ENCODE measurements at regions not wholly inside any gene's neighbourhood (a gene's known extent, or its start where the extent isn't known, plus 50 kb on each side); places are given as distances from the start of the nearest gene placed in this dataset.
"Not testable (repeated sequence)": the region's sequence is repeated elsewhere in the genome, so short reads cannot be mapped to it uniquely, and the experiment has no call there.

- H3K27me3 Mint-ChIP-seq, H3K27ac Mint-ChIP-seq, H3K36me3 Mint-ChIP-seq, ATAC-seq, H3K4me3 Mint-ChIP-seq, H3K9me3 Mint-ChIP-seq, H3K4me1 Mint-ChIP-seq: not testable (repeated sequence)
Measured at GRCh38 chr9:105000529-105000928, 72.6 kb upstream of the ABCA1 start.

- no peak overlapping the region for H3K4me3 Mint-ChIP-seq
- ATAC-seq: no peak
- H3K4me1 Mint-ChIP-seq: peaks cover 9% of the 10 kb centered on the region
- H3K27me3 Mint-ChIP-seq: no peaks in the 10 kb centered on the region
- H3K9me3 Mint-ChIP-seq: no peaks in the 10 kb centered on the region
- H3K36me3 Mint-ChIP-seq: no peaks in the 10 kb centered on the region
- H3K27ac Mint-ChIP-seq: no peak overlapping the region
Measured at GRCh38 chr9:105004466-105005090, 76.6 kb upstream of the ABCA1 start.

- no peak overlapping the region for H3K4me3 Mint-ChIP-seq
- no peaks in the 10 kb centered on the region for H3K36me3 Mint-ChIP-seq
- no peaks in the 10 kb centered on the region for H3K27me3 Mint-ChIP-seq
Measured at GRCh38 chr9:105005186-105005585, 77.2 kb upstream of the ABCA1 start.

GRCh38 chr9:105006514-105006913, 78.6 kb upstream of the ABCA1 start:
- no peaks in the 10 kb centered on the region for H3K9me3 Mint-ChIP-seq
- H3K36me3 Mint-ChIP-seq: no peaks in the 10 kb centered on the region
- H3K4me3 Mint-ChIP-seq: no peak overlapping the region
- peaks cover 9% of the 10 kb centered on the region for H3K4me1 Mint-ChIP-seq
- no peak for ATAC-seq
- no peaks in the 10 kb centered on the region for H3K27me3 Mint-ChIP-seq
- H3K27ac Mint-ChIP-seq: no peak overlapping the region

More at GRCh38 chr9:105005186-105005585, 77.2 kb upstream of the ABCA1 start:
- Mint-ChIP-seq H3K27ac (no peak overlapping the region), H3K9me3 (no peaks in the 10 kb centered on the region), H3K4me1 (peaks cover 9% of the 10 kb centered on the region)
- no peak for ATAC-seq

- ATAC-seq: peak; percentile 58
- peaks cover 9% of the 10 kb centered on the region for H3K4me1 Mint-ChIP-seq
- H3K9me3 Mint-ChIP-seq: no peaks in the 10 kb centered on the region
- H3K4me3 Mint-ChIP-seq: no peak overlapping the region
- H3K27me3 Mint-ChIP-seq: no peaks in the 10 kb centered on the region
- H3K27ac Mint-ChIP-seq: no peak overlapping the region
- H3K36me3 Mint-ChIP-seq: no peaks in the 10 kb centered on the region
Measured at GRCh38 chr9:105007143-105007542, 79.2 kb upstream of the ABCA1 start.

- not testable (repeated sequence) for H3K9me3 Mint-ChIP-seq, H3K27ac Mint-ChIP-seq, H3K4me3 Mint-ChIP-seq, H3K36me3 Mint-ChIP-seq, H3K4me1 Mint-ChIP-seq, ATAC-seq
- H3K27me3 Mint-ChIP-seq: peaks cover 14% of the 10 kb centered on the region
Measured at GRCh38 chr9:105010089-105010488, 82.1 kb upstream of the ABCA1 start.

GRCh38 chr9:105021917-105022316, 94.0 kb upstream of the ABCA1 start:
- H3K4me3 Mint-ChIP-seq: no peak overlapping the region
- no peak for ATAC-seq

GRCh38 chr9:105022545-105022944, 94.6 kb upstream of the ABCA1 start:
- H3K4me3 Mint-ChIP-seq, H3K36me3 Mint-ChIP-seq, H3K4me1 Mint-ChIP-seq, H3K9me3 Mint-ChIP-seq, H3K27ac Mint-ChIP-seq, ATAC-seq: not testable (repeated sequence)
- peaks cover 20% of the 10 kb centered on the region for H3K27me3 Mint-ChIP-seq

More at GRCh38 chr9:105021917-105022316, 94.0 kb upstream of the ABCA1 start:
- Mint-ChIP-seq H3K9me3 (no peaks in the 10 kb centered on the region), H3K27me3 (peaks cover 20% of the 10 kb centered on the region), H3K27ac (no peak overlapping the region), H3K36me3 (no peaks in the 10 kb centered on the region), H3K4me1 (no peaks in the 10 kb centered on the region)

- no peaks in the 10 kb centered on the region for H3K9me3 Mint-ChIP-seq
- no peaks in the 10 kb centered on the region for H3K36me3 Mint-ChIP-seq
- H3K27ac Mint-ChIP-seq: no peak overlapping the region
- peaks cover 20% of the 10 kb centered on the region for H3K27me3 Mint-ChIP-seq
- no peaks in the 10 kb centered on the region for H3K4me1 Mint-ChIP-seq
- no peak overlapping the region for H3K4me3 Mint-ChIP-seq
- no peak for ATAC-seq
Measured at GRCh38 chr9:105023788-105024187, 95.8 kb upstream of the ABCA1 start.

- Mint-ChIP-seq H3K9me3 (no peaks in the 10 kb centered on the region), H3K4me3 (no peak overlapping the region), H3K27me3 (peaks cover 17% of the 10 kb centered on the region), H3K27ac (no peak overlapping the region), H3K36me3 (no peaks in the 10 kb centered on the region), H3K4me1 (no peaks in the 10 kb centered on the region)
- ATAC-seq: no peak
Measured at GRCh38 chr9:105024529-105024928, 96.6 kb upstream of the ABCA1 start.

- no peaks in the 10 kb centered on the region for H3K9me3 Mint-ChIP-seq
- no peak for ATAC-seq
- no peaks in the 10 kb centered on the region for H3K36me3 Mint-ChIP-seq
- peaks cover 1% of the 10 kb centered on the region for H3K27me3 Mint-ChIP-seq
- no peaks in the 10 kb centered on the region for H3K4me1 Mint-ChIP-seq
- H3K27ac Mint-ChIP-seq: no peak overlapping the region
- no peak overlapping the region for H3K4me3 Mint-ChIP-seq
Measured at GRCh38 chr9:105026451-105026850, 98.5 kb upstream of the ABCA1 start.

- H3K36me3 Mint-ChIP-seq: no peaks in the 10 kb centered on the region
- no peaks in the 10 kb centered on the region for H3K4me1 Mint-ChIP-seq
- H3K27me3 Mint-ChIP-seq: no peaks in the 10 kb centered on the region
- no peak for ATAC-seq
- no peaks in the 10 kb centered on the region for H3K9me3 Mint-ChIP-seq
- H3K4me3 Mint-ChIP-seq: no peak overlapping the region
- no peak overlapping the region for H3K27ac Mint-ChIP-seq
Measured at GRCh38 chr9:105027084-105027483, 99.1 kb upstream of the ABCA1 start.

GRCh38 chr9:105030285-105030684, 102.3 kb upstream of the ABCA1 start:
- no peaks in the 10 kb centered on the region for H3K36me3 Mint-ChIP-seq
- ATAC-seq: no peak
- no peaks in the 10 kb centered on the region for H3K9me3 Mint-ChIP-seq
- H3K27ac Mint-ChIP-seq: no peak overlapping the region
- no peak overlapping the region for H3K4me3 Mint-ChIP-seq
- no peaks in the 10 kb centered on the region for H3K27me3 Mint-ChIP-seq
- no peaks in the 10 kb centered on the region for H3K4me1 Mint-ChIP-seq

- Mint-ChIP-seq H3K27ac (no peak overlapping the region), H3K36me3 (no peaks in the 10 kb centered on the region), H3K4me3 (no peak overlapping the region), H3K9me3 (peaks cover 10% of the 10 kb centered on the region), H3K27me3 (peaks cover 14% of the 10 kb centered on the region), H3K4me1 (peaks cover 12% of the 10 kb centered on the region)
- no peak for ATAC-seq
Measured at GRCh38 chr9:105037139-105037538, 109.2 kb upstream of the ABCA1 start.

- ATAC-seq: no peak
- Mint-ChIP-seq H3K36me3 (no peaks in the 10 kb centered on the region), H3K9me3 (peaks cover 10% of the 10 kb centered on the region), H3K27me3 (peaks cover 18% of the 10 kb centered on the region), H3K4me1 (peaks cover 12% of the 10 kb centered on the region), H3K4me3 (no peak overlapping the region), H3K27ac (no peak overlapping the region)
Measured at GRCh38 chr9:105038051-105038450, 110.1 kb upstream of the ABCA1 start.

- Mint-ChIP-seq H3K27me3 (peaks cover 29% of the 10 kb centered on the region), H3K27ac (no peak overlapping the region), H3K9me3 (peaks cover 10% of the 10 kb centered on the region), H3K36me3 (no peaks in the 10 kb centered on the region), H3K4me1 (peaks cover 12% of the 10 kb centered on the region), H3K4me3 (no peak overlapping the region)
- ATAC-seq: peak; percentile 39
Measured at GRCh38 chr9:105039175-105039799, 111.3 kb upstream of the ABCA1 start.

Measured in stimulated activated memory B cell treated with anti-CD40 and anti-IgM and Interleukin-4, amounts not matched to agents 10 μg/mL and 1 μg/mL and 100 μg/mL, for 72 hours (primary cell).